Upper lobe of left lung (tissue), 4 donors: ENCODE measurements at regions not wholly inside any gene's neighbourhood (a gene's known extent, or its start where the extent isn't known, plus 50 kb on each side); places are given as distances from the start of the nearest gene placed in this dataset.

Experiments used
- EP300 ChIP-seq, 4 donors: sonication (generic); formaldehyde crosslinking; IDR thresholded peaks; one replicate each; pipeline ENCODE4 v1.5.1; 2017; ENCODE audit warnings: antibody characterized with exemption in 4 of 4, control low read depth in 2 of 4
- POLR2A ChIP-seq, 4 donors: fragments of 450-650 bp; IDR thresholded peaks; one replicate each; pipeline ENCODE4 v1.5.1; 2016 to 2017; ENCODE audit warnings: antibody characterized with exemption in 4 of 4, mild to moderate bottlenecking in 2 of 4
- POLR2AphosphoS5 ChIP-seq, 2 donors: sonication (generic); formaldehyde crosslinking; IDR thresholded peaks; one replicate each; pipeline ENCODE4 v1.5.1; 2017; ENCODE audit warnings: antibody characterized with exemption in 2 of 2
- TF ChIP-seq, protein P1 (sequence below), 6 experiments: fragments of 450-650 bp in 4 of 6; fragments of 200-600 bp in 2 of 6; sonication (generic) in 2 of 6; IDR thresholded peaks; one replicate each; pipeline ENCODE4 v1.5.1; 2016 to 2019; ENCODE audit warnings: antibody characterized with exemption in 6 of 6

- TF ChIP-seq, protein P1, sequence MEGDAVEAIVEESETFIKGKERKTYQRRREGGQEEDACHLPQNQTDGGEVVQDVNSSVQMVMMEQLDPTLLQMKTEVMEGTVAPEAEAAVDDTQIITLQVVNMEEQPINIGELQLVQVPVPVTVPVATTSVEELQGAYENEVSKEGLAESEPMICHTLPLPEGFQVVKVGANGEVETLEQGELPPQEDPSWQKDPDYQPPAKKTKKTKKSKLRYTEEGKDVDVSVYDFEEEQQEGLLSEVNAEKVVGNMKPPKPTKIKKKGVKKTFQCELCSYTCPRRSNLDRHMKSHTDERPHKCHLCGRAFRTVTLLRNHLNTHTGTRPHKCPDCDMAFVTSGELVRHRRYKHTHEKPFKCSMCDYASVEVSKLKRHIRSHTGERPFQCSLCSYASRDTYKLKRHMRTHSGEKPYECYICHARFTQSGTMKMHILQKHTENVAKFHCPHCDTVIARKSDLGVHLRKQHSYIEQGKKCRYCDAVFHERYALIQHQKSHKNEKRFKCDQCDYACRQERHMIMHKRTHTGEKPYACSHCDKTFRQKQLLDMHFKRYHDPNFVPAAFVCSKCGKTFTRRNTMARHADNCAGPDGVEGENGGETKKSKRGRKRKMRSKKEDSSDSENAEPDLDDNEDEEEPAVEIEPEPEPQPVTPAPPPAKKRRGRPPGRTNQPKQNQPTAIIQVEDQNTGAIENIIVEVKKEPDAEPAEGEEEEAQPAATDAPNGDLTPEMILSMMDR (IDR thresholded peaks at IDR 0.05): no peak
- TF ChIP-seq EP300 (IDR thresholded peaks at IDR 0.05): no peak
- no peak for TF ChIP-seq POLR2A (IDR thresholded peaks at IDR 0.05)
- no peak for TF ChIP-seq POLR2AphosphoS5 (IDR thresholded peaks at IDR 0.05)
These were observed 182.5 kb downstream of the DRD1 start for GRCh38 chr5:175261526-175261925.
